HCT116 (cell line): ENCODE measurements at regions not wholly inside any gene's neighbourhood (a gene's known extent, or its start where the extent isn't known, plus 50 kb on each side); places are given as distances from the start of the nearest gene placed in this dataset.

ENCODE experiments used
- CBX3 ChIP-seq: IDR thresholded peaks from 2 replicates; pipeline ENCODE4 v1.6.1; 2012; ENCODE audit warnings: low read depth
- CEBPB ChIP-seq: IDR thresholded peaks from 2 replicates; pipeline ENCODE4 v1.6.1; 2012; ENCODE audit warnings: low read depth
- EZH2phosphoT487 ChIP-seq: fragments of 200-600 bp; IDR thresholded peaks from 2 replicates; pipeline ENCODE4 v1.6.1; 2018; ENCODE audit warnings: antibody characterized with exemption, borderline replicate concordance
- RAD21 ChIP-seq: IDR thresholded peaks from 2 replicates; pipeline ENCODE4 v1.6.1; 2012; ENCODE audit warnings: low read depth, mild to moderate bottlenecking
- TF ChIP-seq, protein P1 (sequence below), 3 experiments: fragments of 200-600 bp in 1 of 3; sonication (generic) in 1 of 3; IDR thresholded peaks in 2 of 3; conservative IDR thresholded peaks in 1 of 3; 2 replicates each; pipeline ENCODE4 v1.5.1; 2012 to 2017; ENCODE audit warnings: low read depth in 2 of 3, low read length in 2 of 3, antibody characterized with exemption in 1 of 3, borderline replicate concordance in 1 of 3, control low read depth in 1 of 3, mild to moderate bottlenecking in 1 of 3, mixed read lengths in 1 of 3, mixed run types in 1 of 3, moderate library complexity in 1 of 3; ENCODE audit not compliant: insufficient read depth in 1 of 3
- TF ChIP-seq, protein P2 (sequence below): IDR thresholded peaks from 2 replicates; pipeline ENCODE4 v1.6.1; 2012; ENCODE audit warnings: low read depth

DNA sequence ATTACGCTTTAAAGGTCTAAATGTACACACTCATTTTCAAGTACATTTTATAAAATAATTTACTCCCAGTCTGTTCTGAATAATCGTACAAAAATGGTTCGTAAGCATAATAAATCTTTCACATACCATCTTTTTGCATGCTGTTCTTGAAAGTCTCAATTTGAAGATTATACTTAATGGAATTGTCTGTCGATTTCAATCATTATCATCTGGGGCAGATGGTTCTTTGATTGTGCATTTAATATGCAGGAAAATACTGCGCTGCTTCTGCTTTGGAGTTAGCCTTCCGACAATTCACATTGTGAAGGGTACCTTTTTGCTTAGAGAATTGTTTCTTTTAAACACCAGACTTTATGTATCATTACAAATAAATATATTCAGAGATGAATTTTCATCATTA is 262.8 kb downstream of the ABCC12 start:
- TF ChIP-seq CEBPB (no peak), EZH2phosphoT487 (no peak), CBX3 (no peak), RAD21 (no peak)
- TF ChIP-seq, protein P1, sequence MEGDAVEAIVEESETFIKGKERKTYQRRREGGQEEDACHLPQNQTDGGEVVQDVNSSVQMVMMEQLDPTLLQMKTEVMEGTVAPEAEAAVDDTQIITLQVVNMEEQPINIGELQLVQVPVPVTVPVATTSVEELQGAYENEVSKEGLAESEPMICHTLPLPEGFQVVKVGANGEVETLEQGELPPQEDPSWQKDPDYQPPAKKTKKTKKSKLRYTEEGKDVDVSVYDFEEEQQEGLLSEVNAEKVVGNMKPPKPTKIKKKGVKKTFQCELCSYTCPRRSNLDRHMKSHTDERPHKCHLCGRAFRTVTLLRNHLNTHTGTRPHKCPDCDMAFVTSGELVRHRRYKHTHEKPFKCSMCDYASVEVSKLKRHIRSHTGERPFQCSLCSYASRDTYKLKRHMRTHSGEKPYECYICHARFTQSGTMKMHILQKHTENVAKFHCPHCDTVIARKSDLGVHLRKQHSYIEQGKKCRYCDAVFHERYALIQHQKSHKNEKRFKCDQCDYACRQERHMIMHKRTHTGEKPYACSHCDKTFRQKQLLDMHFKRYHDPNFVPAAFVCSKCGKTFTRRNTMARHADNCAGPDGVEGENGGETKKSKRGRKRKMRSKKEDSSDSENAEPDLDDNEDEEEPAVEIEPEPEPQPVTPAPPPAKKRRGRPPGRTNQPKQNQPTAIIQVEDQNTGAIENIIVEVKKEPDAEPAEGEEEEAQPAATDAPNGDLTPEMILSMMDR (IDR thresholded peaks at IDR 0.05 in 2 of 3, conservative IDR thresholded peaks at IDR 0.05 in 1 of 3; ENCODE audit: borderline replicate concordance in 1 of 3, insufficient read depth in 1 of 3, low read depth in 2 of 3, low read length in 2 of 3), result no peak
- TF ChIP-seq, protein P2, sequence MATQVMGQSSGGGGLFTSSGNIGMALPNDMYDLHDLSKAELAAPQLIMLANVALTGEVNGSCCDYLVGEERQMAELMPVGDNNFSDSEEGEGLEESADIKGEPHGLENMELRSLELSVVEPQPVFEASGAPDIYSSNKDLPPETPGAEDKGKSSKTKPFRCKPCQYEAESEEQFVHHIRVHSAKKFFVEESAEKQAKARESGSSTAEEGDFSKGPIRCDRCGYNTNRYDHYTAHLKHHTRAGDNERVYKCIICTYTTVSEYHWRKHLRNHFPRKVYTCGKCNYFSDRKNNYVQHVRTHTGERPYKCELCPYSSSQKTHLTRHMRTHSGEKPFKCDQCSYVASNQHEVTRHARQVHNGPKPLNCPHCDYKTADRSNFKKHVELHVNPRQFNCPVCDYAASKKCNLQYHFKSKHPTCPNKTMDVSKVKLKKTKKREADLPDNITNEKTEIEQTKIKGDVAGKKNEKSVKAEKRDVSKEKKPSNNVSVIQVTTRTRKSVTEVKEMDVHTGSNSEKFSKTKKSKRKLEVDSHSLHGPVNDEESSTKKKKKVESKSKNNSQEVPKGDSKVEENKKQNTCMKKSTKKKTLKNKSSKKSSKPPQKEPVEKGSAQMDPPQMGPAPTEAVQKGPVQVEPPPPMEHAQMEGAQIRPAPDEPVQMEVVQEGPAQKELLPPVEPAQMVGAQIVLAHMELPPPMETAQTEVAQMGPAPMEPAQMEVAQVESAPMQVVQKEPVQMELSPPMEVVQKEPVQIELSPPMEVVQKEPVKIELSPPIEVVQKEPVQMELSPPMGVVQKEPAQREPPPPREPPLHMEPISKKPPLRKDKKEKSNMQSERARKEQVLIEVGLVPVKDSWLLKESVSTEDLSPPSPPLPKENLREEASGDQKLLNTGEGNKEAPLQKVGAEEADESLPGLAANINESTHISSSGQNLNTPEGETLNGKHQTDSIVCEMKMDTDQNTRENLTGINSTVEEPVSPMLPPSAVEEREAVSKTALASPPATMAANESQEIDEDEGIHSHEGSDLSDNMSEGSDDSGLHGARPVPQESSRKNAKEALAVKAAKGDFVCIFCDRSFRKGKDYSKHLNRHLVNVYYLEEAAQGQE, result no peak
